ENCODE measurements at regions not wholly inside any gene's neighbourhood (a gene's known extent, or its start where the extent isn't known, plus 50 kb on each side); places are given as distances from the start of the nearest gene placed in this dataset.

GRCh38 chr3:56885879-56886278, 84.1 kb upstream of the ARHGEF3 start:
- no peak for DNase-seq
- H3K27me3 ChIP-seq (ENCODE audit: control insufficient read depth, insufficient read depth, low read length), result peaks cover 2% of the 10 kb centered on the region
- no peaks in the 10 kb centered on the region for H3K36me3 ChIP-seq (ENCODE audit: control insufficient read depth, insufficient read depth, low read length)
- no peak overlapping the region for H3K27ac ChIP-seq (ENCODE audit: low read length)
- no CpG with 5 or more reads among the region's 2 CpGs for WGBS (ENCODE audit: insufficient coverage, low lambda C conversion rate)
- H3K4me3 ChIP-seq (ENCODE audit: low read length), result no peak overlapping the region
- H3K4me1 ChIP-seq (ENCODE audit: control insufficient read depth, insufficient read depth, low read length), result no peaks in the 10 kb centered on the region
- H3K9me3 ChIP-seq (ENCODE audit: control insufficient read depth, low read depth, low read length), result no peaks in the 10 kb centered on the region

DNA sequence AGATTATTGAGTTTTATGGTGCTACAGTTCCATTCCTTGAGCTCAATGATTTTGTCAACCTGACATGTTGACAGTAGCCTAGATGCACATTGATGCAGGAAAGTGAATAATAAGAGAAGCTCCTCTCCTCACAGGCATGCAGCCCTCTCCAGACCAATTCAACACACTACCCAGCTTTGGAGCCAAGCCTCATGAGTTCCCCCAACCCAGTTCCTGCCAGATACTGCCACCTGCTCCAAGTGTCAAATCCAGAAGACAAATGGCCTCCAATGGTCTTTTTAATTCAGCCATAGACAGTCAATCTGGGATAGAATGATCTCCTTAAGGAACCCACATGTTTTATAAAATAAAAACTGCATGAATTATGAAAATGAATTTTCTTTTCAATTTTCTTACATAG, 83.7 kb upstream of the ARHGEF3 start:
- no peak for DNase-seq
- Histone ChIP-seq H3K36me3 (ENCODE audit: control insufficient read depth, insufficient read depth, low read length) (no peaks in the 10 kb centered on the region), H3K4me1 (ENCODE audit: control insufficient read depth, insufficient read depth, low read length) (no peaks in the 10 kb centered on the region), H3K27ac (ENCODE audit: low read length) (no peak overlapping the region), H3K9me3 (ENCODE audit: control insufficient read depth, low read depth, low read length) (no peaks in the 10 kb centered on the region), H3K27me3 (ENCODE audit: control insufficient read depth, insufficient read depth, low read length) (peaks cover 2% of the 10 kb centered on the region), H3K4me3 (ENCODE audit: low read length) (no peak overlapping the region)

DNA sequence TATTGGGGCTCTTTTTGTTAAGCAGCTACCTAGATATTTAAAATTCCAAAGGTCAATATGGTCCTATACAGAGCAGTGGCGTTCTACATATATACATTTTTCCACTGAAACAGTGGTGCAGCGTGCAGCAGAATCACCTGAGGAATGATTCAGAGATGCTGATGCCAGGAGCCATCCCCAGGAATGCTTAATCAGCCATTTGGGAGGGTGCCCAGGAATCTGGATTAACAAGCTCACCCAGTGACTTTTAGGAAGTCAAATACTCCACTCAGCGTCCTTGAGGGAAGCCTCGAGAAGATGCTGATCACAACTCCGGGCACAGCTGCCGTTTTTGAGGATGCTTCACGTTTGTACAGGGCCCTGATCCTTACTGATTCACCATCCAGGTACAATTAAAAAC, 82.6 kb upstream of the ARHGEF3 start:
- Histone ChIP-seq H3K4me3 (ENCODE audit: low read length) (no peak overlapping the region), H3K36me3 (ENCODE audit: control insufficient read depth, insufficient read depth, low read length) (no peaks in the 10 kb centered on the region), H3K27ac (ENCODE audit: low read length) (no peak overlapping the region), H3K9me3 (ENCODE audit: control insufficient read depth, low read depth, low read length) (no peaks in the 10 kb centered on the region), H3K27me3 (ENCODE audit: control insufficient read depth, insufficient read depth, low read length) (peaks cover 2% of the 10 kb centered on the region), H3K4me1 (ENCODE audit: control insufficient read depth, insufficient read depth, low read length) (no peaks in the 10 kb centered on the region)
- WGBS (ENCODE audit: insufficient coverage, low lambda C conversion rate), result no CpG with 5 or more reads among the region's 7 CpGs
- no peak for DNase-seq

DNA sequence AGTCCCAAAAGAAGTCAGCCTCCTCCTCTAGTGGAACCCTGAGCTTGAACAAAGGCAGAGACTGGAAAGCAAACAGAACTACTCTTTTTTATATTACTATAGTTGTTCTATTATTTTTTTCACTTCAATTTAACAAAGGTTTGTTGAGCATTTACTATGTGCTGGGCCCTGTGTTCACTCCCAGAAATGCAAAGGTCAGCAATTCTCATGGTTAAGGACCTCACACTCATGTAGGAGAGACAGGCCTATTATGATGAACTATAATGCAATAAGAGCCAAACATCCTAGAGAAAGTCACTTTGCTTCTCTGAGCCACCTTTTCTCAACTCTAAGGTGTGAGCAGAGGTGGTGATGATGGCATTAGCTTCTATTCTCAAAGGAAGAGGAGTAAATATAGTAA, 82.1 kb upstream of the ARHGEF3 start:
- Histone ChIP-seq H3K27ac (ENCODE audit: low read length) (no peak overlapping the region), H3K4me3 (ENCODE audit: low read length) (no peak overlapping the region), H3K36me3 (ENCODE audit: control insufficient read depth, insufficient read depth, low read length) (no peaks in the 10 kb centered on the region), H3K27me3 (ENCODE audit: control insufficient read depth, insufficient read depth, low read length) (peaks cover 2% of the 10 kb centered on the region), H3K4me1 (ENCODE audit: control insufficient read depth, insufficient read depth, low read length) (no peaks in the 10 kb centered on the region), H3K9me3 (ENCODE audit: control insufficient read depth, low read depth, low read length) (no peaks in the 10 kb centered on the region)
- no peak for DNase-seq

GRCh38 chr3:56882896-56883295, 81.1 kb upstream of the ARHGEF3 start:
- Histone ChIP-seq H3K4me3 (ENCODE audit: low read length) (no peak overlapping the region), H3K27me3 (ENCODE audit: control insufficient read depth, insufficient read depth, low read length) (peaks cover 2% of the 10 kb centered on the region), H3K27ac (ENCODE audit: low read length) (no peak overlapping the region), H3K9me3 (ENCODE audit: control insufficient read depth, low read depth, low read length) (no peaks in the 10 kb centered on the region), H3K36me3 (ENCODE audit: control insufficient read depth, insufficient read depth, low read length) (no peaks in the 10 kb centered on the region), H3K4me1 (ENCODE audit: control insufficient read depth, insufficient read depth, low read length) (no peaks in the 10 kb centered on the region)
- DNase-seq, result no peak

- no peaks in the 10 kb centered on the region for H3K4me1 ChIP-seq (ENCODE audit: control insufficient read depth, insufficient read depth, low read length)
- H3K9me3 ChIP-seq (ENCODE audit: control insufficient read depth, low read depth, low read length), result no peaks in the 10 kb centered on the region
- DNase-seq, result no peak
- 100% methylated on average over 1 of the region's 2 CpGs for WGBS (ENCODE audit: insufficient coverage, low lambda C conversion rate)
- H3K27ac ChIP-seq (ENCODE audit: low read length), result no peak overlapping the region
- H3K36me3 ChIP-seq (ENCODE audit: control insufficient read depth, insufficient read depth, low read length), result no peaks in the 10 kb centered on the region
- peaks cover under 1% of the 10 kb centered on the region for H3K27me3 ChIP-seq (ENCODE audit: control insufficient read depth, insufficient read depth, low read length)
- H3K4me3 ChIP-seq (ENCODE audit: low read length), result no peak overlapping the region
Observed at GRCh38 chr3:56881841-56882240, 80.1 kb upstream of the ARHGEF3 start.

DNA sequence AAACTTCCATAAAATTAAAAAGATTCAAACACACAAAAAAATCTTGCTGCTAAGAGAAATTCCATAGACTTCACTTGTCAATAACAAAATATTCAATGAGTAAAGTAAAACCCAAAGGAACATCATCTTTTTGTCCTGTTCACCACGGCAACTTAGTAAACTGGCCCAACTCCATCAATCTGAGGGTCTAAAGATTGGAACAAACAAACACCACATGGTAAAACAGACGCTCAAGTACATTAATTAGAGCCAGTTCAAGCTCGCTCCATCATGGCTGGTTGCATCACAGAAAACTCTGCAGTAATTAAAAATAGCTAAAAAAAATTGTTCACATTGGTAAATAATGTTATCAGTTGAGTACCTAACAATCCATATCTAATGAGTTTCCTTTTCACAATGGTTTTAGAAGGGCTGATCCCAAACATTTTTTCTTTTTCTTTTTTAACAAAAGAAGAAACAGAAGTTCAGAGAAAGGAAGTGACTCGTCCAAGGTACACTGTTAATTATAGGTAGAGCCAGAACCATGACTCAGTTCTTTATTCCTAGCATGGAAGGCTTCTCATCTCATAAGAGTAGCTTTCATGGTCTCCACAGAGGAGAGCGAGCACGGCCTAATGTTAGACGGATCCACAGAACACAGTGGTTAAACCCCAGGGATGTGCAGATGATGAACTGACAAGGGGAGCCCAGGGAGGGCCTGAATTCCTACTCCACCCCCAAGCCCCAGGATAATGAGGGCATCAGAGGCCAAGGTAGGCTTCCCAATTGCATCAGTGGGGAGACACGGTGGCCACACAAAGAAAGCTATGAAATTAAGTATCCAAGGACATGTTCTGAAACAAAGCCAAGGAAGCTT, 79.2 kb upstream of the ARHGEF3 start:
- no peaks in the 10 kb centered on the region for H3K27me3 ChIP-seq (ENCODE audit: control insufficient read depth, insufficient read depth, low read length)
- DNase-seq, result no peak
- no peak overlapping the region for H3K27ac ChIP-seq (ENCODE audit: low read length)
- WGBS (ENCODE audit: insufficient coverage, low lambda C conversion rate), result no CpG with 5 or more reads among the region's 8 CpGs
- no peak overlapping the region for H3K4me3 ChIP-seq (ENCODE audit: low read length)
- no peaks in the 10 kb centered on the region for H3K4me1 ChIP-seq (ENCODE audit: control insufficient read depth, insufficient read depth, low read length)
- H3K9me3 ChIP-seq (ENCODE audit: control insufficient read depth, low read depth, low read length), result no peaks in the 10 kb centered on the region
- no peaks in the 10 kb centered on the region for H3K36me3 ChIP-seq (ENCODE audit: control insufficient read depth, insufficient read depth, low read length)

DNA sequence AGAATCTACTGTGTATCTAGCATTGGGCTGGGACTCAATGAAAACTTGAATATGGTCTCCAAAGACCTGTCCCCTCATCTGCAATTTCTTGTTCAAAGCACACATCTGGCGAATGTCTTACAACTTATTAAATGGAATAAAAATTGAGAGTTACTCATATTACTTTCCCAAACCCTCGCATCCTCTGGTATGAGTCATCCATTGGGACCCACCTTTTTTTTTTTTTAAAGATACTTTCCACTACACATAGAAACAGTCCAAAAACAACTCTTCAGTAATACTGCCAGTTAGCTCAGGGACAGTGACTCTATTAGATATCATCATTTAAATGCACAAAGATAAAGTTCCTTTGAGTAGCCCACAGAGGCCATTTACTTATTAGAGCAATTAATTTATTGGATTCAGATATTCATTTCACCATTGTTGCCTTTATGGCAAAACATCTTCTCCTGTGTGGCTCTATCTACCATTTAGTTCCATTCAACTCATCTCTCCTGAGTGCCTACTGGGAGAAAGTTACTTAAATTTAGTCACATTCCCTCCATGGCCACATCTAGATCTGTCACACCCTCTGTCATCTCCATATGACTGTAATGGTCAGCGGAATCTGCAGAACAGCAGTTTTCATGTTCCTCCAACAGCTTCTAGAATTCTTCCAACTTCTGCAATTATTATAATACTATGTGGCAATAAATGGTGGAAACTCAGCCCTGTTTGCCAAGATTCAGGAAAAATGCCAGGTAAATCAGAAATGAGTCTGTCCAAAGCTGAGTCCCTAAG, 77.9 kb upstream of the ARHGEF3 start:
- Histone ChIP-seq H3K27ac (ENCODE audit: low read length) (no peak overlapping the region), H3K4me1 (ENCODE audit: control insufficient read depth, insufficient read depth, low read length) (no peaks in the 10 kb centered on the region), H3K27me3 (ENCODE audit: control insufficient read depth, insufficient read depth, low read length) (no peaks in the 10 kb centered on the region), H3K4me3 (ENCODE audit: low read length) (no peak overlapping the region), H3K36me3 (ENCODE audit: control insufficient read depth, insufficient read depth, low read length) (no peaks in the 10 kb centered on the region), H3K9me3 (ENCODE audit: control insufficient read depth, low read depth, low read length) (no peaks in the 10 kb centered on the region)
- no peak for DNase-seq
- 90% methylated on average over 3 of the region's 3 CpGs for WGBS (ENCODE audit: insufficient coverage, low lambda C conversion rate)

DNA sequence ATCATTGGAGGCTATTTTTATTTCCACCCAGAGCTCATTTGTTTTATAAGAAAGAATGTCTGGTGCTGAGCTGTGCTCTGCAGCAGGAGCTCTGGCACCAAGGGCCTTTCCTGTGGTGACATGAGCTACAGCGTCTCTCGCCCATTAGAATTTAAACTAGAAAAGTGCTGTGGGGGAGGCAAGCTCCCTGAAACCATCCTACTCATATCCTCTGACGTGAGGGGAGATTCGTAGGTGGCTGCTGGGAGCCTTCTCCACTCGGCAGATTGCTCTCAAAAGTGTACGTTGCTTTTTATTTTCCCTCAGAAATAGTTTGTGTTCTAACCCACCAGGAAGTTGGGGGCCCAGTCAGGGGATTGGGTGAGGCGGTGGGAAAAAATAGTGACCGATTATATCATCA, 76.3 kb upstream of the ARHGEF3 start:
- H3K4me1 ChIP-seq (ENCODE audit: control insufficient read depth, insufficient read depth, low read length), result no peaks in the 10 kb centered on the region
- no peaks in the 10 kb centered on the region for H3K9me3 ChIP-seq (ENCODE audit: control insufficient read depth, low read depth, low read length)
- no peak overlapping the region for H3K27ac ChIP-seq (ENCODE audit: low read length)
- no peaks in the 10 kb centered on the region for H3K36me3 ChIP-seq (ENCODE audit: control insufficient read depth, insufficient read depth, low read length)
- no CpG with 5 or more reads among the region's 8 CpGs for WGBS (ENCODE audit: insufficient coverage, low lambda C conversion rate)
- no peaks in the 10 kb centered on the region for H3K27me3 ChIP-seq (ENCODE audit: control insufficient read depth, insufficient read depth, low read length)
- peak in 1 of 2 donors; percentile 15 for DNase-seq
- no peak overlapping the region for H3K4me3 ChIP-seq (ENCODE audit: low read length)

GRCh38 chr3:56876916-56877315, 75.2 kb upstream of the ARHGEF3 start:
- H3K4me1 ChIP-seq (ENCODE audit: control insufficient read depth, insufficient read depth, low read length), result no peaks in the 10 kb centered on the region
- no peak for DNase-seq
- no CpG with 5 or more reads among the region's 3 CpGs for WGBS (ENCODE audit: insufficient coverage, low lambda C conversion rate)
- H3K36me3 ChIP-seq (ENCODE audit: control insufficient read depth, insufficient read depth, low read length), result no peaks in the 10 kb centered on the region
- H3K4me3 ChIP-seq (ENCODE audit: low read length), result no peak overlapping the region
- H3K27me3 ChIP-seq (ENCODE audit: control insufficient read depth, insufficient read depth, low read length), result no peaks in the 10 kb centered on the region
- H3K27ac ChIP-seq (ENCODE audit: low read length), result no peak overlapping the region
- no peaks in the 10 kb centered on the region for H3K9me3 ChIP-seq (ENCODE audit: control insufficient read depth, low read depth, low read length)

DNA sequence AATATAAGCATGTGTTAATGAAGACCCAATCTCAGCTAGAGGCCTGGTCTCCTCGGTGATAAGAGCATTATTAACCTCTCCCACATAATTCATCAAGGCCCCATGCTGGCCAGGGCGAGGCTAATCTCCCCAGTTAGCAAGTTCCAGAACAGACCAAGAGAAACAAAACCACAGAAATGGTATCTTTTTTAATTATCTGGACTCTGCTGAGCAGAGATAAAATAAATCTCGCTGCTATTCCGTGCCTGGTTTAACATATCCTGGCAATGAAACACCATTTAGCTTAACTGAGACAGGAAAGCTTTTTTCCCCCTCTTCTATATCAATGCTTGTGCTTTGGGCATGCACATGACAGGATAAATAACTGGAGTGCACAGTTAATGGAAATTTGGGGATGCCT, 72.5 kb upstream of the ARHGEF3 start:
- H3K27ac ChIP-seq (ENCODE audit: low read length), result no peak overlapping the region
- H3K4me3 ChIP-seq (ENCODE audit: low read length), result no peak overlapping the region
- 30% methylated on average over 2 of the region's 4 CpGs for WGBS (ENCODE audit: insufficient coverage, low lambda C conversion rate)

More for the DNA sequence above, 72.5 kb upstream of the ARHGEF3 start:
- no peaks in the 10 kb centered on the region for H3K36me3 ChIP-seq (ENCODE audit: control insufficient read depth, insufficient read depth, low read length)
- DNase-seq, result no peak
- no peaks in the 10 kb centered on the region for H3K9me3 ChIP-seq (ENCODE audit: control insufficient read depth, low read depth, low read length)
- H3K4me1 ChIP-seq (ENCODE audit: control insufficient read depth, insufficient read depth, low read length), result no peaks in the 10 kb centered on the region
- no peaks in the 10 kb centered on the region for H3K27me3 ChIP-seq (ENCODE audit: control insufficient read depth, insufficient read depth, low read length)

All from large intestine (tissue), 3 donors.